B cell (primary cell): ENCODE measurements at regions not wholly inside any gene's neighbourhood (a gene's known extent, or its start where the extent isn't known, plus 50 kb on each side); places are given as distances from the start of the nearest gene placed in this dataset.

Experiments used
- ATAC-seq: fragments of 200-7000 bp; cut with Tn5 transposase; one replicate; pipeline ENCODE4 v1.10.0; 2021; ENCODE audit warnings: low read depth, mild to moderate bottlenecking, moderate number of reproducible peaks, moderate library complexity
- CTCF ChIA-PET: fragments of 350-600 bp; sonication (Branson Sonifier 250); formaldehyde crosslinking; loops from one replicate; lab custom pipeline; 2021; ENCODE audit warnings: antibody characterized with exemption, inconsistent platforms; lab: Charles Lee
- POLR2A ChIA-PET: fragments of 350-600 bp; sonication (Branson Sonifier 250); formaldehyde crosslinking; loops from one replicate; lab custom pipeline; 2021; ENCODE audit warnings: antibody characterized with exemption; lab: Charles Lee
- DNase-seq: peaks from one replicate; pipeline ENCODE4 v3.0.0; 2013
- H2AFZ ChIP-seq: 2 replicates; pipeline ENCODE4 v1.6.1; 2012; ENCODE audit warnings: mild to moderate bottlenecking, low read depth, low read length; ENCODE audit not compliant: insufficient read depth, poor library complexity, severe bottlenecking
- H3K27ac ChIP-seq, 2 donors: 1 replicate in 1 of 2; 2 replicates in 1 of 2; pipeline ENCODE4 v1.5.1; 2012 to 2013; ENCODE audit warnings: low read length in 2 of 2, mild to moderate bottlenecking in 2 of 2, moderate library complexity in 1 of 2
- H3K27me3 ChIP-seq, 4 experiments: fragments of 200-600 bp in 1 of 4; sonication (generic) in 1 of 4; replicated peaks in 1 of 4; 1 replicate in 2 of 4; 2 replicates in 2 of 4; pipeline versions ENCODE4 v1.6.1 to v1.7.0; 2013 to 2016; ENCODE audit warnings: low read length in 3 of 4, mild to moderate bottlenecking in 2 of 4, mixed read lengths in 1 of 4, moderate library complexity in 1 of 4; ENCODE audit not compliant: insufficient read depth in 4 of 4, control insufficient read depth in 3 of 4; ENCODE audit errors: control extremely low read depth in 1 of 4
- H3K36me3 ChIP-seq, 2 experiments: replicated peaks in 1 of 2; 1 replicate in 1 of 2; 2 replicates in 1 of 2; pipeline versions ENCODE4 v1.6.1 to v1.7.1; 2013; ENCODE audit warnings: low read length in 1 of 2; ENCODE audit not compliant: insufficient read depth in 2 of 2, control insufficient read depth in 1 of 2; ENCODE audit errors: control extremely low read depth in 1 of 2, extremely low read depth in 1 of 2
- H3K4me1 ChIP-seq, 2 donors: fragments of 200-600 bp in 1 of 2; sonication (generic) in 1 of 2; 1 replicate in 1 of 2; 2 replicates in 1 of 2; pipeline versions ENCODE4 v1.5.1 to v1.6.1; 2013 to 2017; ENCODE audit warnings: low read length in 2 of 2; ENCODE audit not compliant: control insufficient read depth in 2 of 2, insufficient read depth in 2 of 2
- H3K4me2 ChIP-seq: replicated peaks from 2 replicates; pipeline ENCODE3; 2012; ENCODE audit warnings: mild to moderate bottlenecking, low read depth, low read length; ENCODE audit not compliant: poor library complexity, severe bottlenecking
- H3K4me3 ChIP-seq, 5 experiments: fragments of 200-600 bp in 1 of 5; sonication (generic) in 1 of 5; 1 replicate in 3 of 5; 2 replicates in 2 of 5; pipeline versions ENCODE4 v1.5.1 to v1.7.0; 2011 to 2016; ENCODE audit warnings: low read length in 4 of 5, mild to moderate bottlenecking in 4 of 5, low read depth in 2 of 5, control low read depth in 1 of 5, moderate library complexity in 1 of 5; ENCODE audit not compliant: insufficient read depth in 1 of 5; ENCODE audit errors: control extremely low read depth in 1 of 5, extremely low read depth in 1 of 5
- H3K79me2 ChIP-seq: fragments of 200-600 bp; sonication (generic); one replicate; pipeline ENCODE4 v1.6.0; 2016; ENCODE audit warnings: low read length; ENCODE audit not compliant: control insufficient read depth, insufficient read depth
- H3K9ac ChIP-seq: fragments of 200-600 bp; sonication (generic); 2 replicates; pipeline ENCODE4 v1.6.1; 2017; ENCODE audit warnings: mild to moderate bottlenecking, low read length, moderate library complexity
- H3K9me3 ChIP-seq, 3 donors: one replicate each; pipeline versions ENCODE4 v1.6.1 to v1.7.1; 2013; ENCODE audit warnings: low read length in 2 of 3; ENCODE audit not compliant: control insufficient read depth in 2 of 3, insufficient read depth in 1 of 3; ENCODE audit errors: control extremely low read depth in 1 of 3
- H4K20me1 ChIP-seq: 2 replicates; pipeline ENCODE4 v1.6.0; 2012; ENCODE audit warnings: mild to moderate bottlenecking, low read length; ENCODE audit not compliant: insufficient read depth, control insufficient read depth, poor library complexity, severe bottlenecking
- H3K27ac Mint-ChIP-seq: one replicate; pipeline ENCODE4 v1.8.0; 2021; ENCODE audit warnings: mixed read lengths
- H3K27me3 Mint-ChIP-seq: one replicate; pipeline ENCODE4 v1.8.0; 2021; ENCODE audit warnings: mixed read lengths
- H3K4me1 Mint-ChIP-seq: one replicate; pipeline ENCODE4 v1.8.0; 2021; ENCODE audit warnings: mixed read lengths
- H3K4me3 Mint-ChIP-seq: one replicate; pipeline ENCODE4 v1.8.0; 2021; ENCODE audit warnings: mixed read lengths
- H3K9me3 Mint-ChIP-seq: one replicate; pipeline ENCODE4 v1.8.0; 2022; ENCODE audit warnings: mixed read lengths; ENCODE audit not compliant: insufficient read depth
- CTCF ChIP-seq: fragments of 200-600 bp; IDR thresholded peaks from one replicate; pipeline ENCODE4 v1.8.0; 2022; ENCODE audit warnings: antibody characterized with exemption, mild to moderate bottlenecking
- EZH2 ChIP-seq: IDR thresholded peaks from 2 replicates; pipeline ENCODE4 v1.6.1; 2012; ENCODE audit warnings: borderline replicate concordance, low read depth, mild to moderate bottlenecking, moderate library complexity, low read length; ENCODE audit not compliant: insufficient read depth, poor library complexity, severe bottlenecking
- WGBS: methylation state at CpG from one replicate; pipeline ENCODE4 v1.1.5; 2013; ENCODE audit warnings: missing lambda C conversion rate; ENCODE audit not compliant: insufficient coverage; 5-methylcytosine and 5-hydroxymethylcytosine counted together
- intact Hi-C: fragments of 100-400 bp; cut with micrococcal nuclease; formaldehyde crosslinking; loops from one replicate; pipeline ENCODE4 v1.10.0; 2022

- Histone ChIP-seq H3K4me1 (no peaks in the 10 kb centered on the region), H3K36me3 (no peaks in the 10 kb centered on the region), H3K4me3 (no peak overlapping the region), H3K9me3 (no peaks in the 10 kb centered on the region), H4K20me1 (no peaks in the 10 kb centered on the region), H3K27me3 (no peaks in the 10 kb centered on the region), H3K4me2 (no peak overlapping the region), H2AFZ (no peak overlapping the region), H3K79me2 (no peaks in the 10 kb centered on the region), H3K27ac (no peak overlapping the region), H3K9ac (no peak overlapping the region)
- ATAC-seq (no peak), DNase-seq (no peak)
- ChIA-PET POLR2A (no interaction called here), CTCF (no interaction called here)
- 80% methylated on average over 3 of the region's 5 CpGs for WGBS
- Mint-ChIP-seq H3K4me1 (no peaks in the 10 kb centered on the region), H3K9me3 (peaks cover 2% of the 10 kb centered on the region), H3K27me3 (peaks cover 20% of the 10 kb centered on the region), H3K4me3 (no peak overlapping the region), H3K27ac (no peak overlapping the region)
- no peak for TF ChIP-seq CTCF
- TF ChIP-seq EZH2: no peak
- intact Hi-C loops: no loop called here
Observed at GRCh38 chr1:168958562-168959289, 147.8 kb upstream of the ATP1B1 start.

GRCh38 chr1:168959382-168959781 is 147.1 kb upstream of the ATP1B1 start:
- ChIA-PET CTCF (no interaction called here), POLR2A (no interaction called here)
- ATAC-seq: no peak
- Mint-ChIP-seq H3K27me3 (peaks cover 20% of the 10 kb centered on the region), H3K9me3 (peaks cover 2% of the 10 kb centered on the region), H3K4me1 (no peaks in the 10 kb centered on the region), H3K27ac (no peak overlapping the region), H3K4me3 (no peak overlapping the region)
- H3K36me3 ChIP-seq: no peaks in the 10 kb centered on the region
- H3K9ac ChIP-seq: no peak overlapping the region
- intact Hi-C loops: no loop called here
- no peak overlapping the region for H3K4me2 ChIP-seq
- H3K27ac ChIP-seq: no peak overlapping the region
- TF ChIP-seq CTCF (no peak), EZH2 (no peak)
- no peak for DNase-seq
- no peaks in the 10 kb centered on the region for H3K27me3 ChIP-seq
- H3K79me2 ChIP-seq: no peaks in the 10 kb centered on the region
- WGBS: 100% methylated on average over 1 of the region's 2 CpGs
- H3K9me3 ChIP-seq: no peaks in the 10 kb centered on the region
- H3K4me1 ChIP-seq: no peaks in the 10 kb centered on the region
- no peak overlapping the region for H3K4me3 ChIP-seq
- H2AFZ ChIP-seq: no peak overlapping the region
- H4K20me1 ChIP-seq: no peaks in the 10 kb centered on the region
